GM12872 (cell line): ENCODE measurements at regions not wholly inside any gene's neighbourhood (a gene's known extent, or its start where the extent isn't known, plus 50 kb on each side); places are given as distances from the start of the nearest gene placed in this dataset.

Source experiments
- CTCF ChIP-seq: IDR thresholded peaks from 3 replicates; pipeline ENCODE4 v1.5.1; 2011; ENCODE audit warnings: low read depth, mild to moderate bottlenecking, low read length, moderate library complexity; ENCODE audit not compliant: insufficient read depth

GRCh38 chr3:159902546-159903314, 85.9 kb upstream of the IL12A start:
- no peak for TF ChIP-seq CTCF

- no peak for TF ChIP-seq CTCF
Measured at GRCh38 chr3:159904455-159904854, 84.2 kb upstream of the IL12A start.

DNA sequence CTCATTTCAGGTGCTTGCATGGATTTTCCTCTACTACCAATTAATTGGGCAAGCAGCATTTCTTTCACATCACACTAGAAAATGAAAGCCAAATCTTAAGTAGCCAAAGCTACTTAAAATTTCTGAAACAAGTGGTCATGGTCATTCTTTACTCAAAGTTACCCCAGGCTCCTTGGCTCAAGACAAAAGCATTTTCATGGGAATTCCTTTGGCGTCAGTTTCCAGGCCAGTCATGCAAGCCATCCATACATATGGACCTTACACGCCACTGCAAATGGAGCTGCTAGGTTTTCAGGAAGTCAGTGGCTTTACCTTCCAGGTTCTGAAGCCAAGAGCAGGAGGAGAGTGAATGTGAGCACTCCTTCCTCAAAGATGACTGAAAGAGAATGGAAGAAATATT, 83.7 kb upstream of the IL12A start:
- no peak for TF ChIP-seq CTCF

DNA sequence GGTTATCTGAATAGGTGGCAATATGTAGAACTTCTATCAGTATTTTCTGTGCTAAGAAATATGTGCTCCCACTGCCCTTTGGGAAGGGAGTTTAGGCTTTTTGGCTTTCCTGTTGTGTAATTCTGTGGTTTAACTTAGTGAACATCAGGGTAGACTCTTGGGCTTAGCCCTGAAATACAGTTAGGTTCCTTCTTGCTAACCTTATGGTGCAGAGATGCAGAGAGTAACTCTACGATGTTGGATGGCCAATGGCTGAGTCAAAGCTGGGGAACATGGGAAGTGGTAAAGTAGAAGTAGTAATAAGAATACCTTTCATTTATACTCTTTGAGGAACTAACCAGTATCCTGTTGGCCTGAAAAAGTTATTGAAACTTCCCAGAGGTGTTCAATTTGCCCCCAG, 80.8 kb upstream of the IL12A start:
- TF ChIP-seq CTCF, result no peak

GRCh38 chr3:159910991-159911663, 77.5 kb upstream of the IL12A start:
- no peak for TF ChIP-seq CTCF

GRCh38 chr3:159911664-159912037, 77.0 kb upstream of the IL12A start:
- TF ChIP-seq CTCF, result no peak

DNA sequence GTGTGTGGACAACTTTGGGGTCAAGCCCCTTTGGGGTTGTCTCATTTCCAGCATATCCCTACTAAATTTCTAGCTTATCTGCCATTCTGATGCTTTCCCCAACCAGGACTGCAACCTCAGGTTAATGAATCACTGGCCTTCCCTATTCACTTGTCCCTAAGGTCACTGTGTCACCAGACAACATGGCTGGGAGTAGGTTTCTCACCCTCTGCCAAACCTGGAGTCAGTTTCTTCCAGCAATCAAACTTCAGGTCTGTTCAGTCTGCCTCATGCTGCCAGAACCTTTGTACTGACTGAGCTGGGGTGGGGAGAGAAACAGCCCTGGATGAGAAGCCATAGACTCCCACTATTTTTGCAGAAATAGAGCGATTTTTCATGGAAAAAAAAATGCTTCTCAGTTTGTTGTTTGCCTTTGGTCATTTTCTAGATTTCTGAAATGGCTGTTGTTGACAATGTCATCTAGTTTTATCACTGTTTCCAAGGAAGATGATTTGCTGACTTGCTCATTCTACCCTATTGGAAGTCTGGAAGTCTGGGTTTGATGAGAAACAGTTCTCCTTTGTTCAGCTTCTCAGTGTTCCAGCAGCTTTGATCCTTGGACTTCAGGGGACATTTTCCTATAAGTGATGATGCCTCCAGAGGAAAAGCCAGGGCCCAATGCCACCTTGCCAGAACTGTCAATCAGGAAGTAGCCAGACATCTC, 74.8 kb upstream of the IL12A start:
- no peak for TF ChIP-seq CTCF
